Lower leg skin (tissue), 3 donors: ENCODE measurements at regions not wholly inside any gene's neighbourhood (a gene's known extent, or its start where the extent isn't known, plus 50 kb on each side); places are given as distances from the start of the nearest gene placed in this dataset.

Source experiments
- CTCF ChIP-seq, 3 donors: fragments of 450-650 bp; IDR thresholded peaks; one replicate each; pipeline ENCODE4 v1.5.1; 2016; ENCODE audit warnings: antibody characterized with exemption in 3 of 3, mild to moderate bottlenecking in 3 of 3, moderate library complexity in 2 of 3
- POLR2A ChIP-seq, 2 donors: fragments of 450-650 bp; IDR thresholded peaks; one replicate each; pipeline ENCODE4 v1.6.1; 2016 to 2017; ENCODE audit warnings: antibody characterized with exemption in 2 of 2, mild to moderate bottlenecking in 1 of 2, moderate library complexity in 1 of 2

GRCh38 chr6:6741264-6741663, 152.7 kb downstream of the LY86 start:
- TF ChIP-seq CTCF (IDR thresholded peaks at IDR 0.05): no peak
- TF ChIP-seq POLR2A (IDR thresholded peaks at IDR 0.05): no peak
